K562 (cell line): ENCODE measurements at regions not wholly inside any gene's neighbourhood (a gene's known extent, or its start where the extent isn't known, plus 50 kb on each side); places are given as distances from the start of the nearest gene placed in this dataset.

Source experiments
- CCAR2 ChIP-seq: fragments of 200-400 bp; formaldehyde crosslinking; IDR thresholded peaks from 2 replicates; pipeline ENCODE4 v1.6.1; 2017; ENCODE audit warnings: mild to moderate bottlenecking, low read depth, low read length
- CREB3L1 ChIP-seq: fragments of 450-650 bp; IDR thresholded peaks from 2 replicates; pipeline ENCODE4 v1.6.1; 2014; ENCODE audit warnings: low read depth, mild to moderate bottlenecking, moderate library complexity, borderline replicate concordance
- DMBX1 ChIP-seq: fragments of 250-450 bp; sonication (Bioruptor Pico); IDR thresholded peaks from 2 replicates; pipeline ENCODE4 v1.8.0; 2022; ENCODE audit warnings: inconsistent platforms, mild to moderate bottlenecking, moderate library complexity, borderline replicate concordance
- E2F6 ChIP-seq, 2 experiments: IDR thresholded peaks; 2 replicates each; pipeline ENCODE4 v1.6.1; 2011; ENCODE audit warnings: borderline replicate concordance in 1 of 2, control low read depth in 1 of 2, low read depth in 1 of 2, low read length in 1 of 2, mild to moderate bottlenecking in 1 of 2, mixed read lengths in 1 of 2, moderate library complexity in 1 of 2; ENCODE audit not compliant: insufficient read depth in 1 of 2, insufficient read length in 1 of 2, poor library complexity in 1 of 2, severe bottlenecking in 1 of 2; ENCODE audit errors: extremely low read depth in 1 of 2
- E2F8 ChIP-seq: fragments of 450-650 bp; IDR thresholded peaks from 2 replicates; pipeline ENCODE4 v1.7.1; 2018; ENCODE audit warnings: mild to moderate bottlenecking, low read depth; ENCODE audit not compliant: partially characterized antibody
- HNRNPK ChIP-seq: fragments of 200-400 bp; formaldehyde crosslinking; IDR thresholded peaks from one replicate; pipeline ENCODE4 v1.6.1; 2018; ENCODE audit warnings: mild to moderate bottlenecking, low read depth, low read length; ENCODE audit not compliant: poor library complexity, severe bottlenecking
- IRF9 ChIP-seq: fragments of 450-650 bp; IDR thresholded peaks from 2 replicates; pipeline ENCODE4 v1.6.1; 2016; ENCODE audit warnings: missing biosample characterization, missing genetic modification characterization
- KAT8 ChIP-seq: fragments of 450-650 bp; IDR thresholded peaks from 2 replicates; pipeline ENCODE4 v1.6.1; 2016; ENCODE audit warnings: low read depth, mild to moderate bottlenecking
- MXI1 ChIP-seq: IDR thresholded peaks from 2 replicates; pipeline ENCODE4 v1.6.1; 2011; ENCODE audit warnings: low read depth, mild to moderate bottlenecking, improper control_type of control experiment, low read length
- RBBP5 ChIP-seq: fragments of 200-600 bp; sonication (generic); IDR thresholded peaks from 2 replicates; pipeline ENCODE4 v1.6.1; 2012; ENCODE audit warnings: borderline replicate concordance, mild to moderate bottlenecking, low read length, control low read depth, inconsistent platforms; ENCODE audit not compliant: insufficient read depth, poor library complexity, severe bottlenecking
- RBM17 ChIP-seq: fragments of 200-400 bp; formaldehyde crosslinking; IDR thresholded peaks from 2 replicates; pipeline ENCODE4 v1.6.1; 2017; ENCODE audit warnings: low read depth, mild to moderate bottlenecking, low read length, borderline replicate concordance
- SNIP1 ChIP-seq: fragments of 450-650 bp; IDR thresholded peaks from 2 replicates; pipeline ENCODE4 v1.7.1; 2017; ENCODE audit warnings: low read depth, mild to moderate bottlenecking
- SRSF1 ChIP-seq: fragments of 200-400 bp; formaldehyde crosslinking; IDR thresholded peaks from 2 replicates; pipeline ENCODE4 v1.6.1; 2017; ENCODE audit warnings: mild to moderate bottlenecking, low read depth, low read length, moderate library complexity
- TOE1 ChIP-seq, 2 experiments: fragments of 450-650 bp in 1 of 2; sonication (generic) in 1 of 2; formaldehyde crosslinking in 1 of 2; IDR thresholded peaks; 2 replicates each; pipeline versions ENCODE4 v1.7.1 to v1.8.0; 2016 to 2022; ENCODE audit warnings: borderline replicate concordance in 2 of 2, mild to moderate bottlenecking in 2 of 2, antibody characterized with exemption in 1 of 2, inconsistent platforms in 1 of 2, low read depth in 1 of 2, missing genetic modification reagents in 1 of 2, moderate library complexity in 1 of 2
- ZFP30 ChIP-seq: fragments of 250-450 bp; sonication (Bioruptor Pico); IDR thresholded peaks from 2 replicates; pipeline ENCODE4 v1.8.0; 2022; ENCODE audit warnings: moderate library complexity, mild to moderate bottlenecking, inconsistent platforms, borderline replicate concordance
- ZNF146 ChIP-seq: IDR thresholded peaks from one replicate; pipeline ENCODE4 v1.6.1; 2018; ENCODE audit warnings: missing compliant biosample characterization; ENCODE audit not compliant: unreplicated experiment
- ZNF311 ChIP-seq: fragments of 250-450 bp; sonication (Bioruptor Pico); IDR thresholded peaks from 2 replicates; pipeline ENCODE4 v1.4.0; 2020; ENCODE audit warnings: mild to moderate bottlenecking, moderate library complexity
- ZNF655 ChIP-seq: fragments of 250-450 bp; sonication (Bioruptor Pico); IDR thresholded peaks from 2 replicates; pipeline ENCODE4 v1.5.0; 2021

GRCh38 chr7:138400400-138400886, 59.6 kb upstream of the TRIM24 start (continued):
- TF ChIP-seq E2F6 (IDR thresholded peaks at IDR 0.05; ENCODE audit: borderline replicate concordance in 1 of 2, extremely low read depth in 1 of 2, insufficient read depth in 1 of 2, insufficient read length in 1 of 2, low read depth in 1 of 2, low read length in 1 of 2, poor library complexity in 1 of 2, severe bottlenecking in 1 of 2) (no peak), ZNF146 (CRISPR knock-in tag) (no peak), CCAR2 (no peak), RBM17 (no peak), ZNF311 (no peak), IRF9 (tag) (no peak), MXI1 (no peak), TOE1 (IDR thresholded peaks at IDR 0.05; ENCODE audit: borderline replicate concordance) (no peak), TOE1 (CRISPR knock-in tag; IDR thresholded peaks at IDR 0.05; ENCODE audit: borderline replicate concordance, low read depth) (no peak), SRSF1 (no peak), KAT8 (no peak), ZFP30 (CRISPR knock-in tag) (no peak), SNIP1 (no peak), E2F8 (no peak), ZNF655 (CRISPR knock-in tag) (no peak), DMBX1 (CRISPR knock-in tag) (no peak), HNRNPK (no peak), RBBP5 (no peak), CREB3L1 (no peak)
